ENCODE measurements at regions not wholly inside any gene's neighbourhood (a gene's known extent, or its start where the extent isn't known, plus 50 kb on each side); places are given as distances from the start of the nearest gene placed in this dataset.

- TF ChIP-seq CTCF (conservative IDR thresholded peaks at IDR 0.05 in 1 of 2, IDR thresholded peaks at IDR 0.05 in 1 of 2; ENCODE audit: low read depth in 1 of 2, low read length in 2 of 2), result no peak
- no peak for TF ChIP-seq EZH2 (IDR thresholded peaks at IDR 0.05; ENCODE audit: low read length, missing control alignments)
These were observed 137.0 kb upstream of the ELOVL6 start for GRCh38 chr4:110335399-110335798.

All from fibroblast of lung (primary cell).